Endothelial cell of umbilical vein (primary cell): ENCODE measurements at regions not wholly inside any gene's neighbourhood (a gene's known extent, or its start where the extent isn't known, plus 50 kb on each side); places are given as distances from the start of the nearest gene placed in this dataset.

Experiments used
- BruUV-seq: library from RNA; stranded (reverse); fragments of 400-500 nt; replicated peaks from 2 replicates; lab custom pipeline; 2021; lab: Mats Ljungman, UMichigan
- CTCF ChIA-PET: fragments of 300-600, 350-600 bp; sonication (Branson Sonifier 250); formaldehyde crosslinking; loops from one replicate; lab custom pipeline; 2021; ENCODE audit warnings: antibody characterized with exemption, inconsistent platforms; lab: Charles Lee
- POLR2A ChIA-PET: fragments of 300-600, 350-600 bp; sonication (Branson Sonifier 250); formaldehyde crosslinking; loops from one replicate; lab custom pipeline; 2021; ENCODE audit warnings: antibody characterized with exemption, inconsistent platforms; lab: Charles Lee
- DNase-seq: peaks from one replicate; pipeline ENCODE4 v3.0.0-alpha.2; 2011; ENCODE audit warnings: low read depth, low spot score
- FAIRE-seq: peaks from 2 replicates; lab custom pipeline; 2011; peaks lifted over from hg19 to GRCh38; lab: Jason Lieb, UNC
- H2AFZ ChIP-seq: 2 replicates; pipeline ENCODE4 v1.6.0; 2012; ENCODE audit warnings: low read depth, low read length, control low read depth, inconsistent platforms
- H3K27ac ChIP-seq: 2 replicates; pipeline ENCODE4 v1.5.1; 2011; ENCODE audit warnings: low read depth, mild to moderate bottlenecking, control low read depth, low read length, moderate library complexity; ENCODE audit not compliant: insufficient read depth
- H3K27me3 ChIP-seq, 2 experiments: 2 replicates each; pipeline versions ENCODE4 v1.6.0 to v1.6.1; 2011; ENCODE audit warnings: low read length in 2 of 2, mixed read lengths in 1 of 2; ENCODE audit not compliant: control insufficient read depth in 2 of 2, insufficient read depth in 2 of 2
- H3K36me3 ChIP-seq, 2 experiments: 2 replicates in 1 of 2; 3 replicates in 1 of 2; pipeline ENCODE4 v1.5.1; 2011; ENCODE audit warnings: low read length in 2 of 2, mild to moderate bottlenecking in 1 of 2, moderate library complexity in 1 of 2; ENCODE audit not compliant: control insufficient read depth in 2 of 2, insufficient read depth in 2 of 2; ENCODE audit errors: extremely low read depth in 1 of 2
- H3K4me1 ChIP-seq: 3 replicates; pipeline ENCODE4 v1.5.1; 2011; ENCODE audit warnings: mild to moderate bottlenecking, low read length; ENCODE audit not compliant: control insufficient read depth, insufficient read depth; ENCODE audit errors: extremely low read depth
- H3K4me2 ChIP-seq: 2 replicates; pipeline ENCODE4 v1.6.1; 2011; ENCODE audit warnings: low read length, control low read depth, mixed read lengths; ENCODE audit not compliant: insufficient read depth
- H3K4me3 ChIP-seq, 3 experiments: fragments of 200-600 bp in 1 of 3; sonication (generic), shearing (Covaris generic) in 1 of 3; replicated peaks in 1 of 3; 2 replicates each; pipeline ENCODE4 v1.5.1; 2011 to 2016; ENCODE audit warnings: control low read depth in 3 of 3, low read length in 3 of 3, mild to moderate bottlenecking in 2 of 3, inconsistent platforms in 1 of 3, low read depth in 1 of 3, moderate library complexity in 1 of 3; ENCODE audit not compliant: insufficient read depth in 1 of 3
- H3K79me2 ChIP-seq: 2 replicates; pipeline ENCODE4 v1.6.0; 2012; ENCODE audit warnings: low read length, inconsistent platforms; ENCODE audit not compliant: control insufficient read depth, insufficient read depth
- H3K9ac ChIP-seq: replicated peaks from 2 replicates; pipeline ENCODE3; 2011; ENCODE audit warnings: low read length, control low read depth; ENCODE audit not compliant: insufficient read depth; ENCODE audit errors: extremely low read depth
- H3K9me1 ChIP-seq: replicated peaks from 3 replicates; pipeline ENCODE4 v1.6.0; 2011; ENCODE audit warnings: mild to moderate bottlenecking, low read length; ENCODE audit not compliant: control insufficient read depth, insufficient read depth; ENCODE audit errors: extremely low read depth
- H3K9me3 ChIP-seq: replicated peaks from 2 replicates; pipeline ENCODE4 v1.5.1; 2012; ENCODE audit warnings: low read length, inconsistent platforms; ENCODE audit not compliant: control insufficient read depth, insufficient read depth
- H4K20me1 ChIP-seq: replicated peaks from 2 replicates; pipeline ENCODE3; 2011; ENCODE audit warnings: mild to moderate bottlenecking, low read length; ENCODE audit not compliant: control insufficient read depth, insufficient read depth; ENCODE audit errors: extremely low read depth
- CTCF ChIP-seq, 2 donors: IDR thresholded peaks; 1 replicate in 1 of 2; 2 replicates in 1 of 2; pipeline ENCODE4 v1.5.1; 2011; ENCODE audit warnings: low read length in 2 of 2, mild to moderate bottlenecking in 2 of 2, moderate library complexity in 2 of 2, control low read depth in 1 of 2, inconsistent platforms in 1 of 2, low read depth in 1 of 2; ENCODE audit not compliant: insufficient read depth in 1 of 2; ENCODE audit errors: extremely low read depth in 1 of 2
- EZH2 ChIP-seq: IDR thresholded peaks from 2 replicates; pipeline ENCODE4 v1.6.1; 2012; ENCODE audit warnings: borderline replicate concordance, low read depth, mild to moderate bottlenecking, moderate library complexity, low read length, inconsistent platforms; ENCODE audit not compliant: severe bottlenecking
- FOS ChIP-seq: IDR thresholded peaks from 2 replicates; pipeline ENCODE4 v1.6.1; 2011; ENCODE audit warnings: mild to moderate bottlenecking, low read length, moderate library complexity, borderline replicate concordance; ENCODE audit not compliant: insufficient read depth
- GATA2 ChIP-seq: IDR thresholded peaks from 2 replicates; pipeline ENCODE4 v1.7.0; 2011; ENCODE audit warnings: low read depth, mild to moderate bottlenecking, moderate library complexity, mixed read lengths, low read length; ENCODE audit not compliant: insufficient read length, insufficient read depth
- JUN ChIP-seq: IDR thresholded peaks from 2 replicates; pipeline ENCODE4 v1.6.1; 2011; ENCODE audit warnings: borderline replicate concordance, low read depth; ENCODE audit not compliant: insufficient read length, insufficient read depth
- MAX ChIP-seq: IDR thresholded peaks from 2 replicates; pipeline ENCODE4 v1.6.1; 2011; ENCODE audit not compliant: insufficient read depth, insufficient read length
- MYC ChIP-seq: IDR thresholded peaks from one replicate; pipeline ENCODE4 v1.6.1; 2011; ENCODE audit warnings: mild to moderate bottlenecking, low read depth, low read length
- POLR2A ChIP-seq: IDR thresholded peaks from 2 replicates; pipeline ENCODE4 v1.6.1; 2012; ENCODE audit warnings: low read depth, mild to moderate bottlenecking, control low read depth, low read length
- POLR2AphosphoS5 ChIP-seq: IDR thresholded peaks from 2 replicates; pipeline ENCODE4 v1.6.1; 2012; ENCODE audit warnings: low read depth, mild to moderate bottlenecking, control low read depth, low read length, moderate library complexity; ENCODE audit not compliant: insufficient read depth
- dilution Hi-C: fragments of 300-500 bp; cut with MboI; formaldehyde crosslinking; loops from one replicate; pipeline ENCODE4 v1.15.0; 2019; ENCODE audit warnings: low sequenced_read_pairs; ENCODE audit not compliant: extremely low pct_ligation_motif_present
- intact Hi-C: fragments of 100-400 bp; cut with micrococcal nuclease; formaldehyde crosslinking; loops from one replicate; pipeline ENCODE4 v1.10.0; 2022

DNA sequence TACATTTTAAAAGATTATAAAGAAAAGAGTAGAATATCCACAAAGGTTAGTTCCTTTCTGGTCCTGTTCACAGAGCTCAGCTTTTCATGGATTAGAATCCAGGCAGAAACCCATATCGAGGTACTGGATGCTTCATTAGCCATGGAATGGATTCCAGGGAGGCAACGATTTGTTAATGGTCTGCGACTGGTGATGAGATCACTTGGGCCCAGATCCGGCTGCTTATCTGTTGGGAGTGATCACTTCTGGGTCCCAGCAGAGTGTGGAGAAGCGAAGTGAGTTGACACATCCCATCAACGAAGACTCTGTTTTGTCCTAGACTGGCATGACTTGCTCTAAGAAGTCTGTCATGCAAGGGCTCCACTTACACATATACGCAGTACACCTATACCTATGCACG lies 165.8 kb downstream of the MAF start:
- no peak for DNase-seq
- Histone ChIP-seq H3K36me3 (no peaks in the 10 kb centered on the region), H3K9me1 (no peaks in the 10 kb centered on the region), H2AFZ (no peak overlapping the region), H3K27me3 (no peaks in the 10 kb centered on the region), H3K4me3 (no peak overlapping the region), H4K20me1 (no peaks in the 10 kb centered on the region), H3K4me1 (no peaks in the 10 kb centered on the region), H3K4me2 (no peak overlapping the region), H3K9ac (no peak overlapping the region), H3K9me3 (peaks cover 4% of the 10 kb centered on the region), H3K79me2 (no peaks in the 10 kb centered on the region), H3K27ac (no peak overlapping the region)
- no TSS peak for BruUV-seq
- TF ChIP-seq POLR2AphosphoS5 = no peak
- TF ChIP-seq FOS = no peak
- TF ChIP-seq JUN = no peak
- TF ChIP-seq GATA2 = no peak
- TF ChIP-seq MYC = no peak
- no peak for TF ChIP-seq MAX
- no peak for TF ChIP-seq POLR2A
- no peak for TF ChIP-seq EZH2
- CTCF ChIA-PET = no interaction called here
- POLR2A ChIA-PET = no interaction called here
- FAIRE-seq = no peak
- intact Hi-C loops = no loop called here
- dilution Hi-C loops = no loop called here

- no peak overlapping the region for H3K27ac ChIP-seq
- no peak for FAIRE-seq
- no peak overlapping the region for H2AFZ ChIP-seq
- no peaks in the 10 kb centered on the region for H4K20me1 ChIP-seq
- H3K79me2 ChIP-seq = no peaks in the 10 kb centered on the region
- BruUV-seq = no TSS peak
- H3K4me1 ChIP-seq = no peaks in the 10 kb centered on the region
- intact Hi-C loops = no loop called here
- no peak for DNase-seq
- ChIA-PET CTCF (no interaction called here), POLR2A (no interaction called here)
- H3K4me2 ChIP-seq = no peak overlapping the region
- dilution Hi-C loops = no loop called here
- no peaks in the 10 kb centered on the region for H3K27me3 ChIP-seq
- peaks cover 6% of the 10 kb centered on the region for H3K9me3 ChIP-seq
- H3K36me3 ChIP-seq = no peaks in the 10 kb centered on the region
- H3K9ac ChIP-seq = no peak overlapping the region
- TF ChIP-seq EZH2 (no peak), CTCF (IDR thresholded peaks at IDR 0.05; ENCODE audit: extremely low read depth in 1 of 2, insufficient read depth in 1 of 2, low read depth in 1 of 2, low read length in 2 of 2) (no peak), POLR2AphosphoS5 (no peak), GATA2 (no peak), POLR2A (no peak), JUN (no peak), MYC (no peak), FOS (no peak)
- H3K4me3 ChIP-seq = no peak overlapping the region
- no peaks in the 10 kb centered on the region for H3K9me1 ChIP-seq
Measured at GRCh38 chr16:79434092-79434491, 166.4 kb downstream of the MAF start.
